ENCODE measurements at regions not wholly inside any gene's neighbourhood (a gene's known extent, or its start where the extent isn't known, plus 50 kb on each side); places are given as distances from the start of the nearest gene placed in this dataset.

GRCh38 chr16:66135421-66135831 lies 231.1 kb upstream of the CDH5 start:
- DNase-seq, result no peak

- DNase-seq, result no peak
Observed at GRCh38 chr16:66134875-66135274, 231.6 kb upstream of the CDH5 start.

GRCh38 chr16:66133643-66134338 lies 232.7 kb upstream of the CDH5 start:
- DNase-seq, result no peak

- DNase-seq, result no peak
Observed at GRCh38 chr16:66131895-66132294, 234.6 kb upstream of the CDH5 start.

- no peak for DNase-seq
Observed at GRCh38 chr16:66131156-66131807, 235.2 kb upstream of the CDH5 start.

- DNase-seq, result no peak
Observed at GRCh38 chr16:66130296-66130905, 236.1 kb upstream of the CDH5 start.

DNA sequence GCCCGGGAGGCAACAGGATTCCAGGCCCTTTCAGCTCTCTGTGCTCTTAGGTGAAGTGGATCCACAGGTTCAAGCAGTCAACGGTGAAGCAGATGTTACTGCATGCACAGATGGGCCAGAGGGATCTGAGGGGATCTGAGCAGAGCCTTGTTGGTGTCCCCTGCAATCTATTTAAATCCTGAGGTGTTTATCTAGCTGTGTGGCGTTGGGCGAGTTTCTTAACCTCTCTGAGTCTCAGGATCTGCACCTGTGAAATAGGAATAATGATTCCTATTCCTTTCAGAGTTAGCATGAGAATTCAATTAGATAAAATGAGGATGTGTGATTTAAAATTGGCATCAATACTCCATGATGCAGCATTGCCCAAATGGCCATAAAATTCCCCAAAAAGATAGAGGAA lies 237.3 kb upstream of the CDH5 start:
- DNase-seq, result no peak

- DNase-seq, result no peak
Observed at GRCh38 chr16:66128371-66128770, 238.1 kb upstream of the CDH5 start.

- no peak for DNase-seq
Observed at GRCh38 chr16:66127459-66128370, 238.8 kb upstream of the CDH5 start.

GRCh38 chr16:66121466-66121865 lies 245.0 kb upstream of the CDH5 start:
- no peak for DNase-seq

- DNase-seq, result no peak
Observed at GRCh38 chr16:66120656-66121055, 245.8 kb upstream of the CDH5 start.

- no peak for DNase-seq
Observed at GRCh38 chr16:66116163-66117002, 250.1 kb upstream of the CDH5 start.

DNA sequence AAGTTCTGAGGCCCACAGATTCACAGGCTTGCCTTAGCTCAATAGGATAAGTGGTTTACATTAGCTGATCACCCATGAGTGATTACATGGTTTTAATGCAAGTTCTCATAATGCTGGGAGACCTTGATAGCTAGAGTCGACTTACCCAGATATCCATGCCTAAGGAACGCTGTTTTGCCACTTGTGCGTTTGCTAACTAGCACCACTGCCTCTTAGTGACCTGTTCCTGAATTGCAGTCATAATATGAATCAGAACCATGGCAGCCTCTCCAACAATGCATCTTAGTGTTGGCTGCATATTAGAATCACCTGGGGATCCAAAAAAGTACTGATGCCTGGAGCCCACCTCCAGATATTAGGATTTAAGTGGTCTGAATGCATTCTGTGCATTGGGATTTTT lies 251.1 kb upstream of the CDH5 start:
- no peak for DNase-seq

DNA sequence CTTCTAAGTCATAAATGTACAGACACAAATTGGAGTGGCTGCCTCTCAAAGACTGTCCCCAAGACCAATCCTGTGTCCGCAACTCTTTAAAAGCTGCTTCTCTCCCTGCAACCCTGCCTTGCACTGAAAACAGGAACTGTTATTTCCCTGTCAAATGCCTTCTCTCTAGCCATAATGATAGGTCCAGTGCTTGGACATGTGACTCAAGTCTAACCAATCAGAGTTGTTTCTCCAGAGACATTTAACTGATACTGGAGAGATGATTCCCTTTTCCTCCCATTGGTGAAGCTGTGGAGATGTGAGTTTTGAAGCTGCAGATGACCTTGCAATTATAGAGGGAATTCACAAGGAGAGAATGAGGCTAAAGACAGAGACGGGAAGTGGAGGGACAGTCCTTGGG lies 253.3 kb upstream of the CDH5 start:
- no peak for DNase-seq

GRCh38 chr16:66109677-66110076 lies 256.8 kb upstream of the CDH5 start:
- DNase-seq, result no peak

- DNase-seq, result no peak
Observed at GRCh38 chr16:66107661-66108060, 258.8 kb upstream of the CDH5 start.

GRCh38 chr16:66103211-66103610 lies 263.3 kb upstream of the CDH5 start:
- no peak for DNase-seq

DNA sequence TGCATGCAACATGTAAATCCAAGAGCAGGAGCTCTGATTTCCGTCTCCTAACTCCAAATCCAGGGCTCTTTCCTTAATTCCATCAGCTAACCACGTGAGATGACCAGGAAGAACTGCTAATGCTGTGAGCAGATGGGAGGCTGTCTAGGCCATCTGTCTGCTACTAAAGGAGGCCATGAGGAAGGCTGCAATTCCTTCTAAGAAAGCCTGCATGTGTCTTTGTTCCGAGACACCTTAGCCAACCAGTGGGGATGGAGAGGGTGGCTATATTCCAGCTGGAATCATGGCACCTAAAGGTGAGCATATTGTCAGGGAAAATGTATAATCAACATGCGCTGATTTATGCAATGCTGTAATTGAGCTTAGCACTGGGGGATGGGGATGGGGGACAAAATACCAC lies 267.2 kb upstream of the CDH5 start:
- DNase-seq, result no peak

DNA sequence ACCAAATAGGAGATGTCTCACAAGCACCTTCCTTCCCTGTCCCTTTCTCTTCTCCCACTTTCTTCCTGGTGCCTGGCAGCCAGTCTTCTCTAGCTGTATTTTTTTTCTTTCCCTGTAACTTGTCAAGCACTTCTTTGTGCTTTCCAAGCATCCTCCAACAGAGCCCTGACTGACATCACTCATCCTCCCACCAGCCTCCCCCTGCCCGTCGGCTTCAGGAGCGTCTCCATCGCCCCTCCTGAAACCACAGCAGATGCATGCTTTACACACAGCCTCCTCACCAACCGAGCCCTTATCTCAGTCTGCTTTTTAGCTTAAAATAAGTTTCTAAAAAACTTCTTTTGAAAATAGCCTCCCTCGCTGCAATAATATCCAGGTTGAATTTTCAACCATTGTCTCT lies 268.7 kb upstream of the CDH5 start:
- no peak for DNase-seq

DNA sequence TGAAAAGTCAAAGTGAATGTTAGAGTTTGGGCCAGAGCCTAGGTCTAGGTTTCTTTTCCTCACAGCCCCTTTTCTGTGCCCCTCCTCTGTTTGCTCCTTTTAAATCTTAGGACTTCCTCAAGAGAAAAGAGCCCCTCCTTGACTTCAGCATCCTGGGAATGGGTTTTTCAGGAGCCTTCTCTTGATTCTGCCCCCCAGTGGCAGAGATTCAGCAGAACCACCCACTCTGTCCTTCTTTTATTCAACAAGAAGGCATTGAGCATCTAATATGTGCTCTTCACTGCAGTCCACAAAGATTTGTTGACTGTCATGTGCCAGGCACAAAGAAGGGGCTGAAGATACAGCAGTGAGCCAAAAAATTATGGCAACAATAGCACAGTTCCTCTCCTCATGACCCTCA lies 270.8 kb upstream of the CDH5 start:
- no peak for DNase-seq

DNA sequence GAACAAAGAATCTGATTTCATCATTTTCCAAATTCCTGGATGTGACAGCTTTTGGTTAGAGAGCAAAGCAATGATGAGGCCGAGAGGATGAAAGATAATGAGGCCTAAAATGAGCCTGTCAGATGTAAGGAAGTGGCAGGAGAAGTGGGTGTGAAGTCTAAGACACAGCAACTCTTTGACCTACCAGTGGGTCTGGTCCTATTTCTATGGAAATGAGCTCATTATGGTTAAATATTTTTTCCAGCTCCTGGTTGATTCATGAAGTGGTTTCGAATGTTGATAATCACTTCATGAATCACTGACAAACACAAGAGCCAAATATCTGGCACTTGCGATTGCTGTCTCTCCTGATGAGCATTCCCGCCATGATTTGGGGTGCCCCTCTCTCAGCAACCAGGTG lies 273.3 kb upstream of the CDH5 start:
- no peak for DNase-seq

DNA sequence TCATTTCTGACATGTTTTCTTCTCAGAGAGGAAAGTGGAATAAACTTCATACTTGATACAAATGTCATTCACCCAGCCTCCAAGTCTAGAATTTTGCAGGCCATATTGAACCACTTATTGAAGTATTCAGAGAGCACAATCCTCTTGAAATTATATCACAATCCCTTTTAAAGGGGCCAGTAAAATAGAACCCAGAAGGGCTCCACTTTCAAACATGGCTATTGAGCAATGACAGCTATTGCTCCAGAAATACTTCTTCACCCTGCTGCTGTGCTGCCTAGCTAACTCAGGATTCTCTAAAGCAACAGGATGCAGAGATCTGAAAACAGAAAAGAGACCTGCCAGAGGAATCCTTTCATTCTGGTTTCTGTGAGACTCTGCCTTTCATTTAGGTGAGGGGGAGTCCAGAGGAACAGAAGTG lies 275.0 kb upstream of the CDH5 start:
- DNase-seq, result no peak
